SK-N-SH treated with all-trans-retinoic acid at 6 μM for 48 hours (cell line): ENCODE measurements at regions not wholly inside any gene's neighbourhood (a gene's known extent, or its start where the extent isn't known, plus 50 kb on each side); places are given as distances from the start of the nearest gene placed in this dataset.

Experiments
- GLIS3 ChIP-seq: fragments of 250-450 bp; sonication (Bioruptor Pico); IDR thresholded peaks from 2 replicates; pipeline ENCODE4 v1.5.0; 2020; ENCODE audit warnings: mild to moderate bottlenecking, moderate library complexity
- RARB ChIP-seq: fragments of 250-450 bp; sonication (Bioruptor Pico); IDR thresholded peaks from 2 replicates; pipeline ENCODE4 v1.8.0; 2021; ENCODE audit warnings: mild to moderate bottlenecking, moderate library complexity
- SNAI2 ChIP-seq: fragments of 250-450 bp; sonication (Bioruptor Pico); IDR thresholded peaks from 2 replicates; pipeline ENCODE4 v1.5.0; 2020; ENCODE audit warnings: mild to moderate bottlenecking, moderate library complexity
- TOX ChIP-seq: fragments of 250-450 bp; sonication (Bioruptor Pico); IDR thresholded peaks from 2 replicates; pipeline ENCODE4 v1.8.0; 2021; ENCODE audit warnings: mild to moderate bottlenecking, moderate library complexity, borderline replicate concordance
- ZC3H10 ChIP-seq: fragments of 250-450 bp; sonication (Bioruptor Pico); IDR thresholded peaks from 2 replicates; pipeline ENCODE4 v1.5.1; 2021; ENCODE audit warnings: mild to moderate bottlenecking, moderate library complexity
- ZFP3 ChIP-seq: fragments of 250-450 bp; sonication (Bioruptor Pico); IDR thresholded peaks from 2 replicates; pipeline ENCODE4 v1.5.0; 2020; ENCODE audit warnings: mild to moderate bottlenecking, moderate library complexity
- ZNF8 ChIP-seq: fragments of 450-650 bp; formaldehyde crosslinking; IDR thresholded peaks from 2 replicates; pipeline ENCODE4 v1.5.0; 2020; ENCODE audit warnings: mild to moderate bottlenecking, moderate library complexity

DNA sequence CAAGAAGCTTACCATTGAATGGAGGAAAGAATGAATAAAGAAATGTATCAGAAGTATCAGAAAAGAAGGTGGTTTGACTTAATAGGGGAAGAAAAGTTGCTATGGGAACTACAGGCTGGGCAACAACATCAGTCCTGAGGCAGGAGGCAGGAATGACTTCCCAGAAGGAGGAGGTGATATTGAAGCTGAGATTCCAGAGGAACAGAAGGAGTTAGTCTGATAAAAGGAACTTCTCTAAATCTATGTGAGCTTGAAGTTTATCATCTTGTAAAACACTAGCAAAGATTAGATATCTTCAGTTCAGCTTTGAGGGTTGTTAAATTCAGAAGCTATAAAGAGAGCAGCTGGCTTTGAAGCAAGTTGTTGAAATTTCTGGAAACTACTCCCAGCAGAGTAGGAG lies 213.3 kb upstream of the THRB start:
- no peak for TF ChIP-seq ZFP3
- no peak for TF ChIP-seq GLIS3 (CRISPR knock-in tag)
- no peak for TF ChIP-seq SNAI2
- no peak for TF ChIP-seq TOX (CRISPR knock-in tag)
- no peak for TF ChIP-seq ZNF8
- TF ChIP-seq ZC3H10 (CRISPR knock-in tag): no peak
- TF ChIP-seq RARB (CRISPR knock-in tag): no peak
